OCI-LY7 (cell line): ENCODE measurements at regions not wholly inside any gene's neighbourhood (a gene's known extent, or its start where the extent isn't known, plus 50 kb on each side); places are given as distances from the start of the nearest gene placed in this dataset.

ENCODE experiments used
- BruUV-seq: library from RNA; stranded (reverse); fragments of 400-500 nt; replicated peaks from 2 replicates; lab custom pipeline; 2021; lab: Mats Ljungman, UMichigan
- CTCF ChIA-PET: fragments of 300-600 bp; sonication (Branson Sonifier 250); formaldehyde crosslinking; loops from one replicate; lab custom pipeline; 2022; ENCODE audit warnings: antibody characterized with exemption; ENCODE audit not compliant: unreplicated experiment; lab: Charles Lee
- POLR2A ChIA-PET: fragments of 300-600 bp; sonication (Branson Sonifier 250); formaldehyde crosslinking; loops from one replicate; lab custom pipeline; 2022; ENCODE audit warnings: antibody characterized with exemption; lab: Charles Lee
- DNase-seq: peaks from one replicate; pipeline ENCODE4 v3.0.0-alpha.2; 2015; ENCODE audit warnings: low spot score
- H2AFZ ChIP-seq: fragments of 200-600 bp; sonication (generic), shearing (Covaris generic); 2 replicates; pipeline ENCODE4 v1.6.1; 2014; ENCODE audit warnings: mild to moderate bottlenecking, antibody characterized with exemption, low read length, moderate library complexity
- H3K27ac ChIP-seq: fragments of 200-600 bp; sonication (generic); 2 replicates; pipeline ENCODE4 v1.5.1; 2014; ENCODE audit warnings: mixed run types, low read depth, mild to moderate bottlenecking, moderate library complexity, low read length, inconsistent platforms; ENCODE audit not compliant: poor library complexity, severe bottlenecking
- H3K36me3 ChIP-seq: fragments of 200-600 bp; sonication (generic); 2 replicates; pipeline ENCODE4 v1.6.1; 2014; ENCODE audit warnings: mild to moderate bottlenecking, antibody characterized with exemption, low read length, moderate library complexity, mixed read lengths; ENCODE audit not compliant: insufficient read depth
- H3K4me1 ChIP-seq: fragments of 200-600 bp; sonication (generic); 2 replicates; pipeline ENCODE4 v1.5.1; 2014; ENCODE audit warnings: mild to moderate bottlenecking, low read length; ENCODE audit not compliant: insufficient read depth, poor library complexity, severe bottlenecking
- H3K4me2 ChIP-seq: fragments of 200-600 bp; sonication (generic); 2 replicates; pipeline ENCODE4 v1.6.1; 2014; ENCODE audit warnings: mild to moderate bottlenecking, low read length
- H3K4me3 ChIP-seq: fragments of 200-600 bp; sonication (generic); 2 replicates; pipeline ENCODE4 v1.5.1; 2014; ENCODE audit warnings: mild to moderate bottlenecking, low read depth, low read length; ENCODE audit not compliant: poor library complexity, severe bottlenecking
- H3K79me2 ChIP-seq: fragments of 200-600 bp; sonication (generic); 2 replicates; pipeline ENCODE4 v1.6.1; 2016; ENCODE audit warnings: low read depth, mild to moderate bottlenecking, low read length, moderate library complexity, mixed read lengths; ENCODE audit not compliant: insufficient read depth
- H3K9me2 ChIP-seq: fragments of 200-600 bp; sonication (generic); 2 replicates; pipeline ENCODE4 v1.6.1; 2016; ENCODE audit warnings: mild to moderate bottlenecking, low read length, mixed read lengths; ENCODE audit not compliant: insufficient read depth
- H3K9me3 ChIP-seq: fragments of 200-600 bp; sonication (generic); 2 replicates; pipeline ENCODE4 v1.6.1; 2014; ENCODE audit warnings: mild to moderate bottlenecking, mixed run types, low read length, mixed read lengths
- H4K20me1 ChIP-seq: fragments of 200-600 bp; sonication (generic); 2 replicates; pipeline ENCODE4 v1.6.1; 2014; ENCODE audit warnings: mild to moderate bottlenecking, antibody characterized with exemption, low read length, moderate library complexity, mixed read lengths; ENCODE audit not compliant: insufficient read depth
- CTCF ChIP-seq: fragments of 200-600 bp; sonication (generic); conservative IDR thresholded peaks from 2 replicates; pipeline ENCODE4 v1.5.1; 2014; ENCODE audit warnings: mild to moderate bottlenecking, antibody characterized with exemption, low read length, moderate library complexity, mixed read lengths
- EZH2phosphoT487 ChIP-seq: fragments of 200-600 bp; sonication (generic); IDR thresholded peaks from 2 replicates; pipeline ENCODE4 v1.6.1; 2018; ENCODE audit warnings: low read depth, borderline replicate concordance, mild to moderate bottlenecking, mixed run types, antibody characterized with exemption, low read length, moderate library complexity, mixed read lengths
- intact Hi-C: fragments of 100-400 bp; cut with micrococcal nuclease; formaldehyde crosslinking; loops from one replicate; pipeline ENCODE4 v1.10.0; 2022; ENCODE audit not compliant: unreplicated experiment

- CTCF ChIA-PET, result no interaction called here
- Histone ChIP-seq H3K4me1 (no peaks in the 10 kb centered on the region), H3K9me2 (no peaks in the 10 kb centered on the region), H3K4me2 (no peak overlapping the region), H2AFZ (no peak overlapping the region), H3K9me3 (no peaks in the 10 kb centered on the region), H3K79me2 (no peaks in the 10 kb centered on the region), H4K20me1 (no peaks in the 10 kb centered on the region), H3K27ac (no peak overlapping the region), H3K36me3 (no peaks in the 10 kb centered on the region), H3K4me3 (no peak overlapping the region)
- no peak for DNase-seq
- TF ChIP-seq EZH2phosphoT487 (no peak), CTCF (no peak)
- intact Hi-C loops, result no loop called here
- BruUV-seq, result no TSS peak
- POLR2A ChIA-PET, result interaction anchor here (0.7 kb wide), 1 partner anchor 44 kb away, joined by 3 read pairs; no protein-coding TSS in a partner anchor
These were observed 843.6 kb downstream of the ADGRL2 start for GRCh38 chr1:82644186-82644915.

GRCh38 chr1:82640352-82640751 is 839.6 kb downstream of the ADGRL2 start:
- no peak for DNase-seq
- Histone ChIP-seq H3K79me2 (no peaks in the 10 kb centered on the region), H3K36me3 (no peaks in the 10 kb centered on the region), H3K4me2 (no peak overlapping the region), H3K4me1 (no peaks in the 10 kb centered on the region), H3K4me3 (no peak overlapping the region), H3K27ac (no peak overlapping the region), H4K20me1 (no peaks in the 10 kb centered on the region), H3K9me3 (no peaks in the 10 kb centered on the region), H3K9me2 (no peaks in the 10 kb centered on the region), H2AFZ (no peak overlapping the region)
- BruUV-seq, result no TSS peak
- intact Hi-C loops, result no loop called here
- CTCF ChIA-PET, result no interaction called here
- no peak for TF ChIP-seq CTCF
- TF ChIP-seq EZH2phosphoT487, result no peak
- POLR2A ChIA-PET, result no interaction called here

GRCh38 chr1:82634266-82634665 is 833.5 kb downstream of the ADGRL2 start:
- intact Hi-C loops, result no loop called here
- Histone ChIP-seq H3K4me2 (no peak overlapping the region), H3K79me2 (no peaks in the 10 kb centered on the region), H3K4me1 (no peaks in the 10 kb centered on the region), H3K9me3 (no peaks in the 10 kb centered on the region), H3K9me2 (no peaks in the 10 kb centered on the region), H2AFZ (no peak overlapping the region), H3K36me3 (no peaks in the 10 kb centered on the region), H3K27ac (no peak overlapping the region), H4K20me1 (no peaks in the 10 kb centered on the region), H3K4me3 (no peak overlapping the region)
- CTCF ChIA-PET, result no interaction called here
- POLR2A ChIA-PET, result interaction anchor here (0.6 kb wide), 1 partner anchor 31 kb away, joined by 3 read pairs; no protein-coding TSS in a partner anchor
- TF ChIP-seq CTCF (no peak), EZH2phosphoT487 (no peak)
- no TSS peak for BruUV-seq
- DNase-seq, result no peak
